ENCODE measurements at regions not wholly inside any gene's neighbourhood (a gene's known extent, or its start where the extent isn't known, plus 50 kb on each side); places are given as distances from the start of the nearest gene placed in this dataset.

GRCh38 chr3:135633078-135633477 is 332.4 kb upstream of the PPP2R3A start:
- H3K4me3 ChIP-seq = no peak overlapping the region
- no peaks in the 10 kb centered on the region for H3K27me3 ChIP-seq
- no peak overlapping the region for H3K27ac ChIP-seq
- no peaks in the 10 kb centered on the region for H3K9me3 ChIP-seq
- no peaks in the 10 kb centered on the region for H3K4me1 ChIP-seq
- no peak for TF ChIP-seq CTCF (IDR thresholded peaks at IDR 0.05)
- H3K36me3 ChIP-seq = no peaks in the 10 kb centered on the region
- no peak for DNase-seq (ENCODE audit: low spot score)

- DNase-seq (ENCODE audit: low spot score) = no peak
- Histone ChIP-seq H3K9me3 (no peaks in the 10 kb centered on the region), H3K36me3 (no peaks in the 10 kb centered on the region), H3K4me3 (no peak overlapping the region), H3K27me3 (no peaks in the 10 kb centered on the region), H3K4me1 (no peaks in the 10 kb centered on the region), H3K27ac (no peak overlapping the region)
- TF ChIP-seq CTCF (IDR thresholded peaks at IDR 0.05) = no peak
Observed at GRCh38 chr3:135636596-135636995, 328.9 kb upstream of the PPP2R3A start.

GRCh38 chr3:135637013-135637412 is 328.5 kb upstream of the PPP2R3A start:
- no peaks in the 10 kb centered on the region for H3K4me1 ChIP-seq
- H3K27me3 ChIP-seq = no peaks in the 10 kb centered on the region
- no peaks in the 10 kb centered on the region for H3K36me3 ChIP-seq
- no peak overlapping the region for H3K4me3 ChIP-seq
- H3K27ac ChIP-seq = no peak overlapping the region
- DNase-seq (ENCODE audit: low spot score) = no peak
- H3K9me3 ChIP-seq = no peaks in the 10 kb centered on the region
- no peak for TF ChIP-seq CTCF (IDR thresholded peaks at IDR 0.05)

- H3K36me3 ChIP-seq = no peaks in the 10 kb centered on the region
- no peaks in the 10 kb centered on the region for H3K27me3 ChIP-seq
- peaks cover 0 to 1% of the 10 kb centered on the region in 2 donors for H3K9me3 ChIP-seq
- DNase-seq (ENCODE audit: low spot score) = no peak
- no peaks in the 10 kb centered on the region for H3K4me1 ChIP-seq
- no peak for TF ChIP-seq CTCF (IDR thresholded peaks at IDR 0.05)
- no peak overlapping the region for H3K27ac ChIP-seq
- H3K4me3 ChIP-seq = no peak overlapping the region
Observed at GRCh38 chr3:135641761-135642160, 323.8 kb upstream of the PPP2R3A start.

GRCh38 chr3:135645541-135645940 is 320.0 kb upstream of the PPP2R3A start:
- Histone ChIP-seq H3K9me3 (peaks cover 0 to 9% of the 10 kb centered on the region in 2 donors), H3K36me3 (no peaks in the 10 kb centered on the region), H3K4me3 (no peak overlapping the region), H3K27ac (no peak overlapping the region), H3K4me1 (no peaks in the 10 kb centered on the region), H3K27me3 (no peaks in the 10 kb centered on the region)
- no peak for TF ChIP-seq CTCF (IDR thresholded peaks at IDR 0.05)
- no peak for DNase-seq (ENCODE audit: low spot score)

- TF ChIP-seq CTCF (IDR thresholded peaks at IDR 0.05) = no peak
- H3K9me3 ChIP-seq = peaks cover 0 to 9% of the 10 kb centered on the region in 2 donors
- DNase-seq (ENCODE audit: low spot score) = no peak
- no peaks in the 10 kb centered on the region for H3K36me3 ChIP-seq
- no peaks in the 10 kb centered on the region for H3K27me3 ChIP-seq
- no peaks in the 10 kb centered on the region for H3K4me1 ChIP-seq
- no peak overlapping the region for H3K27ac ChIP-seq
- H3K4me3 ChIP-seq = no peak overlapping the region
Observed at GRCh38 chr3:135646873-135647272, 318.7 kb upstream of the PPP2R3A start.

All from right atrium auricular region (tissue), 2 donors.